SKM-1 treated with dmso at 0.1 percent for 144 hours (cell line): ENCODE measurements at regions not wholly inside any gene's neighbourhood (a gene's known extent, or its start where the extent isn't known, plus 50 kb on each side); places are given as distances from the start of the nearest gene placed in this dataset.

Source experiments
- DNase-seq: peaks from one replicate; lab custom pipeline; 2025; ENCODE audit not compliant: unreplicated experiment; lab: John Stamatoyannopoulos, UW

DNA sequence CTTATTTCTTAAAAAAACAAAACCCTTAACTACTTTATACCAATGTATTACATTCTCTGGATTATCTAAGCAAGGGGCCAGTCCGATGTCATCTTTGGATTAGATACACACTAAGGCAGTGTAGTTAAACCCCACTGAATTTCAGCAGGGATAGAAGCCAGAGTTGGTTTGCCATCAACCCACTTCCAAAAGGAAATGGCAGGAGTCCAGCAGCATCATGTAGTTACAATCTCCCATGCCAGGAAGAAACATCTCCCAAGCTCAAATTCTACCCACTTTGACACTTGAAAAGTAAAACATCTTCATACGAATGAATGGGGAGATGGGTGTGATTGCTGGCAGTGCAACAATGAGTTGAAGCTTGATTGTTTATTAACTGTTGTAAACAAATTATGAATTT lies 203.5 kb upstream of the PLXNC1 start:
- DNase-seq = no peak

DNA sequence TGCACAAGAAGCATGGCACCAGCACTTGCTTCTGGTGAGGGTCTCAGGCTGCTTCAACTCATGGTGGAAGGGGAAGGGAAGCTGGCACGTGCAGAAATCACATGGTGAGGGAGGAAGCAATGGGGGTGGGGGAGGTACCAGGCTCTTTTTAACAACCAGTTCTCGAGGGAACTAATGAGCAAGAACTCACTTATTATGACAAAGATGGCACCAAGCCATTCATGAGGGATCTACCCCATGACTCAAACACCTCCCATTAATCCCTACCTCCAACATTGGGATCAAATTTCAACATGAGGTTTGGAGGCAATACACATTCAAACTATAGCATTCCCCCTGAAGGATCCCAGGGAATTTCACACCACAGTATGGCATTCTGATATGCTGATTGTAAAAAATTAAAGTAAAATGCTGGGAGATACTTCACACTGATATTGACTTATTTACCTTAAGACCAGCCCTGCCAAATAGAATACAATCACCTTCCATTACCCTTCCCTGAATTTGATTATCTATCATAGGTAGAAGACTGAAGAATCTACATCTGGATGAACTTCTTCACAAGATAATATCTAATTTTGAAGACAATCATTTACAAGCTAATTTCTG lies 201.7 kb upstream of the PLXNC1 start:
- no peak for DNase-seq

DNA sequence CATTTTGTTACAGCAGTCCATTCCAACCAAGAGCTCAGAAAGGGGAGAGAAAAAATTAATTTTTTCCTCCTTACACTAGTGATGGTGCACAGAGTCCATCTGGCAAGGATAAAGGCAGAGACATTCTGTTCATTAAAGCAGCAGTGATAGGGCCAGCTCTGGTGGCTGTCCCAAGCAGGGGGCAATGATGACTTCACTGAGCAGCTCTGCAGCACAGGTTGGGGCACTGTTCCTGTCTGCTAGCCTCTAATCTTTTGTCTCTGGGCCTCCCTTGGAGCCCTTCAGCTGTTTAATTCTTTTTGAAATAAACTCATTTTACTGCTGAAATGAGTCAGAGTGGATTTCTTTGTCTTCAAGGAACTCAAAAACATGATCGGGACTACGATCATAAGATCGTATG lies 200.9 kb upstream of the PLXNC1 start:
- no peak for DNase-seq

DNA sequence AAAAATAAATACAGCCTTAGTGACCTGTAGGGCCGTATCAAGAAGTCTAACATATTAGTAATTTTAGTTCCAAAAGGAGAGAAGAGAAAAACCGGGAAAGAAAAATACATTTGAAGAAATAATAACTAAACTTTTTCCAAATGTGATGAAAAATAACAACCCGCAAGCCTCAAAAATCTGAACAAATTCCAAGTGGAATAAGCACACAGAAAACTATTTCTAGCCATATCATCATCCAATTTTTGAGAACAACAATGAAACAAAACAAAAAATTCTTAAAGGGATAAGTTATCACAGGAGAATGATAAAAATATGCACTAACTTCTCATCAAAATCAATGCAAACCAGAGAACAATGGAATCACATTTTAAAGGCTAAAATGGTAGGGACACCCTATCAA lies 198.1 kb upstream of the PLXNC1 start:
- DNase-seq = no peak

DNA sequence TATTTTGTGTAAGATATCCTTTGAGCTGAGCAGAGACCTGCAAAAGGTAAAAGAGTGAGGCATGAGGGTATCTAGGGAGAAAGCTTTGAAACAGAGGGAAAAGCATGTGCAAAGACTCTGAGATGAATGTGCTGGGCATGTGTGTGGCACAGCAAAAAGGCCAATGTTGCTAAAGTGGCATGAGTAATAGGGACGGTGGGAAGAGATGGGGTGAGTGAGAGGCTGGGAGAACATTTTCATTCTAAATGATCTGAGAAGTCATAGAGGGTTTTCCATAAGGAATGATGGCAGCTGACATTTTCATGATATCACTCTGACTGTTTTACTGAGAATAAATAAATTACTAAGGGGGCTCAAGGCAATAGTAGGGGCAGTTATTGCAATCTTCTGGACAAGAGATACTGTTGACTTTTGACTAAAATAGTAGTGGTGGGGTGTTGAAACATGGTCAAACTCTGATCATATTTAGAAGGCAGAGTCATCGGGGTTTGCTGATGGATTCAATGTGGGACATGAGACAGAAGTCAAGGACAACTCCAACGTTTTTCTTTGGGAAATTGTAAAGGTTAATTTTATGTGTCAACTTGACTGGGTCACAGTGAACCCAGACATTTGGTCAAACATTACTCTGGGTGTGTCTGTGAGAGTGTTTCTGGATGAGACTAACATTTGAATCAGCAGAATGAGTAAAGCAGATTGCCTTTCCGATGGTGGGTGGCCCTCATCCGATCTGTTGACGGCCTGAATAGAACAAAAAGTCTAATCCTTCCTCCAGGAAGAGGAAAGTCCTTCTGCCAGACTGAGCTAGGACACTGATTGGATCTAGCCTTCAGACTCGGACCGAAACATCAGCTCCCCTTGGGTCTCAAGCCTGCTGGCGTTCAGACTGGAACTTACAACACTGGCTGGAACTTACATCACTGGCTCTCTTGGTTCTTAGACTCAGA lies 193.9 kb upstream of the PLXNC1 start:
- DNase-seq = no peak

DNA sequence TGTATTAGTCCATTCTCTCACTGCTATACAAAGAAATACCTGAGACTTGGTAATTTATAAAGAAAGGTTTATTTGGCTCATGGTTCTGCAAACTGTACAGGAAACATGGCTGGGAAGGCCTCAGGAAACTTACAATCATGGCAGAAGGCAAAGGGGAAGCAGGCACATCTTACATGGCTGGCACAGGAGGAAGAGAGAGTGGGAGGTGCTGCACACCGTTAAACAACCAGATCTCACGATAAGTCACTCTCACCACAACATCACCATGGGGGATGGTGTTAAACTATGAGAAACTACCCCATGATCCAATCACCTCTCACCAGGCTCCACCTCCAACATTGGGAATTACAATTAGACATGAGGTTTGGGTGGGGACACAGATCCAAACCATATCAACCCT lies 191.8 kb upstream of the PLXNC1 start:
- no peak for DNase-seq

DNA sequence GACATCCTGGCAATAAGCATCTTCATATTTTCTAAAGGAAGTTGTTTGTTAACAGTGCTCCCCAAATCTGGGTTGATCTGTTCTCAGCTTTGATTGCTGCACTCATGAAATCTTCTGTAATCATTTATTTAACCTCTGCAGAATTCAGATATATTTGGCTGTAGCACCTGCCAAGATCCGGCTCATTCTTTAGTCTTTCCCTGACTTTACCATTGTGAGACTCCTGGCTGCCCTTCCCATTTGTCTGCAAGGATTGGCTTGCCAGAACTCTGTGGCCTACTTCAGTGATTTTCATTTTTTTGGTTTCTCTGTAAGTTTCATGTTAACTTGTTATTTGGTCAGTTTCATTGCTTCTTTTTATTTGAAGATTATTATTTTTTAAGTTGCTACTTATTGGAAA lies 191.2 kb upstream of the PLXNC1 start:
- DNase-seq = no peak

DNA sequence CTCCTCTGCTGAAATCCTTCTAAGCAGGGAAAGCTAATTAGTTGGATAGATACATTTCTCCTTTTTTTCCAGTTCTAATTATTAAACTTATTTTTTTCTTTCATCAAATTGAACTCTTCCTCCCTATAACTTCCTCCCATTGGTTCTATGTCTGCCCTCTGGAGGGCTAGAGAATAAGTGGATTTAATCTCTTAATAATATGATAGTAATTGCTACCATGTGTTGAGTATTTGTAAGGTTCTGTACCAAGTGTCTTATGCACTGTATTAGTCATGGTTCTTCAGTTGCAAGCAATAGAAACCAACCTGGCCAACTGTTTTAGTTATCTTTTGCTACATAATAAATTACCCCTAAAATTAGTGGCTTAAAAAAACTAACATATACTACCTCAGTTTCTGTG lies 190.5 kb upstream of the PLXNC1 start:
- DNase-seq = no peak

DNA sequence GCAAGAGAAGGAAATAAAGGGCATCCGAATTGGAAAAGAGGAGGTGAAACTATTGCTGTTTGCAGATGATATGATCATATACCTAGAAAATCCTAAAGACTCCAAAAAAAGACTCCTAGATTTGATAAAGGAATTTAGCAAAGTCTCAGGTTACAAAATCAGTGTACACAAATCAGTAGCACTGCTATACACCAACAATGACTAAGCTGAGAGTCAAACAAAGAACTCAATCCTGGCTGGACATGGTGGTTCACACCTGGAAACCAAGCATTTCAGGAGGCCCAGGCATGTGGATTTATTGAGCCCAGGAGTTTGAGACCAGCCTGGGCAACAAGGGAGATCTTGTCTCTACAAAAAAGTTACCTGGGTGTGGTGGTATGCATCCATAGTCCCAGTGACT lies 188.7 kb upstream of the PLXNC1 start:
- no peak for DNase-seq

DNA sequence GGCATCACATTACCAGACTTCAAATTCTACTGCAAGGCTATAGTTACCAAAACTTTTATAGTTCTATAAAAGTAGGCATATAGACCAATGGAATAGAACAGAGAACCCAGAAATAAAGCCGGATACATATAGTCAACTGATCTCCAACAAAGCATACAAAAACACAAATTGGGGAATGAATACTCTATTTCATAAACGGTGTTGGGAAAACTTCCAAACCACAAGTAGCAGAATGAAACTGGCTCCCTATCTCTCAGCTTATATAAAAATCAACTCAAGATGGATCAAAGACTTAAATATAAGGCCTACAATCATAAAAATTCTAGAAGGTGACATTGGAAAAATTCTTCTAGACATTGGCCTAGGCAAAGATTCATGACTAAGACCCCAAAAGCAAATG lies 187.9 kb upstream of the PLXNC1 start:
- no peak for DNase-seq

DNA sequence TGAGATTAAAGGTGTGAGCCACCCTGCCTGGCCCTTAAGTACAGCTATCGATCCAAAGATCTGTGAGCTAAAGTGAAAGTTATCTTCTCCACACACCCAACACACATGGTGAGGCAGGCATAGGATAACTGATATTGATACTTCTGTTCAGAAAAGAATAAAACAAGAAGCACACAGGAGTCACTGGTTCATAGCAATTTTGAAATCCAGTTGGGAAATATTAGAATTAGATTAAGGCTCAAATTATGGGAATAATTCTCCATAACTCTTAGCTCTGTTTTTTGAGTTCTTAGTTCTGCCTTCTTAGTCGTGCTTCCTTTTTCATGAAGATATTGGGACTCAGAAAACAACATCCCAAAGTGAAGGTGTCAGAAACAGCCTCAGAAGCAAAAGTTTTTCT lies 186.0 kb upstream of the PLXNC1 start:
- no peak for DNase-seq

DNA sequence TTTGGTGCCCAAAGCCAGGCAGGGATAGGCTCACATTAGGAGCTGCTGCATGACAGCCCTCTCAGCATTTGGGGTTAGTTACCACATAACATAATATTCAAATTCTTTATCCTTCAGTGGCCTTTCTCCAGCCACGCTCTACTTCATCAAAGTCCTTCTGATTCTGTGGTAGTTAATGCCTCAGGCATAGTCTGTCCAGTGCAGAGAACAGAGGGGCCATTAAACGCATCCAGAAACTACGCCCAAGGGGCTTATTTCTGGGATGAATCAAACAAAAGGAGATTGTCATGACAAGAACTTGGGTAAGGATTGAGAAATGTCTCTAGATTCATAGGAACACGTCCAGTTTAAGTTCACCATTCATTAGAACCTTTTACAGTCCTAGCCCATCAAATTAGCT lies 183.4 kb upstream of the PLXNC1 start:
- DNase-seq = no peak

DNA sequence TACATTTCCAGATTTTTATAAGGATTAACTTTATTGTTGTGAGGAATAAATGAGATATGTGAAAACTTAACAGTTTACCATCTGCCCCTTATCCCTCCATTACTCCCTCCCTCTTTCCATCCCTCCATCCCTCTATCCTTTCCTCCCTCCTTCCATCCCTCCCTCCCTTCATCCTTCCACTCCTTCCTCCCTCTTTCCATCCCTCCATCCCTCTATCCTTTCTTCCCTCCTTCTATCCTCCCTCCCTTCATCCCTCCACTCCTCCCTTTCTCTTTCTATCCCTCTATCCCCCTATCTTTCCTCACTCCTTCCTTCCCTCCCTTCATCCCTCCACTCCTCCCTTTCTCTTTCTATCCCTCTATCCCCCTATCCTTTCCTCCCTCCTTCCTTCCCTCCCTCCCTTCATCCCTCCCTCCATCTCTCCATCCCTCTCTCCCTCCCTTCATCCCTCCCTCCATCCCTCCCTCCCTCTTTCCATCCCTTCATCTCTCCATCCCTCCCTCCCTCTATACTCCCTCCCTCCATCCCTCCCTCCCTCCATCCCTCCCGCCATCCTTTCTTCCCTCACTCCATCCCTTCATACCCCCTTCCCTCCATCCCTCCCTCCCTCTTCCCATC lies 181.8 kb upstream of the PLXNC1 start:
- DNase-seq = no peak

DNA sequence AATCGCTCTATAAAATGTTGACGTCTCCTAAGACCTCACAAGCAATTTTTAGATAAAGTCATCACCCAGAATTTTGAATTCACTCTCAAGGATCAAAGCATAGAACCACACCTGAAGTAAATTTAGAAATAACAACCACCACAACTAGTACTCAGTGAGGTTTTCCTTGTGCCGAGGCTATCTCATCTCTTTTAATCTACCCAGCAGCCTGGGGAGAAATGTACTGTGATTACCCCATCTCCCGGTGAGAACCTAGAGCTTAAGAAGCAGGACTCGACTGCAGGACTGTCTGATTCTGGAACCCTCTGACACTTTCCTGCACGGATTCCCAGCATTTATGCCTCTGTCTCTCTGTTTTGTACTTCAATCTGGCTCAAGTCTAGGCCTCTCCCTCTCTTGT lies 180.9 kb upstream of the PLXNC1 start:
- no peak for DNase-seq

DNA sequence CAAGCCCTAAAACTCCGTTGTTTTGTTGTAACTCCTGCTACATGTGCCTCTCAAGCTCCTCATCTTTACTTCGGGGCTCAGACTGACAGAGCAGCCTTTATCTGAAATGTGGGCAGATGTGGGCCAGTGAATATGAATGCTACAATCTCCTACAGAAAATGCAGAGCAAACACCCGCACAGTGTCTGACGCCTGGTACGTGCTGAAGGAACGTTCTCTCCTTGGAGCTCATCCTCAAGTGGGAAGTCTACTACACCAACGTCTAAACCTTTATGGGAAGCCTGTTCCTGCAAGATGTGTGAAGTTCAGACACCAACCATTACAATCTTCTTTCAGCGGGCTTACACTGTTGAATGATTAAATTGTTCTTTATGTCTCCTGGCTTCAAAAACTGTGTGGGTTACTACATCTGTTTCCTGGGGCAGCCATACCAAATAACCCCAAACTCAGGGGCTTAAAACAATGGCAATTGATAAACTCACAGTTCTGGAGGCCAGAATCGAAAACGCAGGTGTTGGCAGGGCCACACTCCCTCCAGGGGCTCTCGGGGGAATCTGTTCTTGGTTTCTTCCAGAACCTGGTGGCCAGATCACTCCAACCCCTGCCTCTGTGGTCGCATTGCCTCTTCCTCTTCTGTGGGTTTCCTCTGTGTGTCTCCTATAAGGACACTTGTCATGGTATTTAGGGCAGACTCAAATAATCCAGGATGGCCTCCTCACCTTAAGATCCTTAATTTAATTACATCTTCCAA lies 179.7 kb upstream of the PLXNC1 start:
- DNase-seq = no peak

DNA sequence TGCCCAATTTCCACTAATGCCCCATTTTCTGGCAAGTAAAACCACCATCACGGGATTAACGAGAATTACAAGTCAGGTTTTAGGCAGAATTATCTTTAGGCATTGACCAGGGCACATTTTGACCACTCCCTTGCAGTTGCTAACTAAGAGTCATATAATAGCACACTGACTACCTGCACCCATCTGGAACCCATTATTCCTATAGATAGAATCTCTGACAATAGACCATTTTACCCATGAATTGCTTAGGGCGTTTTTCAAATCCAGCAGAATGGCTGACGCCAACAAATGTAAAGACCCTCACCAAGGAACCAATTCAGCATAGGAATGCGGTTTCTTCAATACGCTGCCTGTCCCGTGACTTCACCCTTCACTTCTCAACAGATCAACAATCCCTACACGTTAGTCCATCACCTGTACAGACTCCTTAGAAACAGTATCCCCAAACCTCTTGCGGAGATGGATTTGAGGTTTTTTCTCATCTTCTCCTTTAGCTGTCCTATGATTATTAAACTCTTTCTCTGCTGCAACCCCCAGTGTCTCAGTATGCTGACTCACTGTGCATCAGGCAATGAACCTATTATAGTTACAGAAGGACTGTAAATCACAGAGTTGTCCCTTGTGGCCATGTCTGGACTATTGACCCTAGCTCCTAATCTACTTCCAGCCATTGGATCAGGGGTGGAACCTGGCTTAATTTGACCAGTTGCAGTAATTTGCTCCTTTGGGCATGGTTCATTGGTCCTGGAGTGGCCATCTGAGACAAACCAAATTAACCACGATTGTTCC lies 177.3 kb upstream of the PLXNC1 start:
- DNase-seq = no peak

DNA sequence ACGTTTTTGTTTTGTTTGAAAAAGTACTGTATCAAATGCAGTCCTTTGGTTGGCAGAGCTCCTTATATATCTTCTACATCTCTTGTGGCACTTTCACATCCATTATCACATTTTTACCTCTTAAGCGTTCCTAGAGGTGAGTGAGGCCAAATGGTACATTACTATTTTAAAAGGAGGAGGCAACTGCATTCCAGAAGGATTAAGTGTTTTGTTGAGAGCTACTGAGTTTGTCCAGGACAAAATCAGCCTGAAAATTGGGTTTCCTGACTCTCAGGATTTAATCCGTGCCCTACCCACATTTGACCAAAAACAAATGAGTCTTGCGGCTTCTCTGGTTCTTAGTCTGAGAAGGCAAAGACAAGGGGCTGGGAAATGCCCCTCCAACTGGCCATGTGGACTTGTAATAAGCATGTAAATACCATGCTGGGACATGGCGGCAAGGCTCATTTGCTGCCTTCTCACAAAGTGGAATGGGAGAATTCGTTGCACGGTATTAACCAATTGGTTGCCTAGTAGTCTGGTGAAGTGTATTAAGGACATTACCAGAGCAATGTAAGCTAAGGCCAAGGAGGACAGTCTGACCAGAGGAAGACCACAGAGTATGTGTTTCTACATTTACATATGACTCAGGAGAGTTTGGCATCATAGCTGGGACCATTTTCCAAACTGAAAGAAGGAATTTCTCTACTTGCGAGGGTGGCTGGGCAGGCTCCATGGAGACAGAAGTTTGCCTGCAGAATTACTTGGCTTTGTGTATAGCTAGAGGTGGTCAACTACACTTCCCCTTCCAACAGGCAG lies 175.8 kb upstream of the PLXNC1 start:
- no peak for DNase-seq

DNA sequence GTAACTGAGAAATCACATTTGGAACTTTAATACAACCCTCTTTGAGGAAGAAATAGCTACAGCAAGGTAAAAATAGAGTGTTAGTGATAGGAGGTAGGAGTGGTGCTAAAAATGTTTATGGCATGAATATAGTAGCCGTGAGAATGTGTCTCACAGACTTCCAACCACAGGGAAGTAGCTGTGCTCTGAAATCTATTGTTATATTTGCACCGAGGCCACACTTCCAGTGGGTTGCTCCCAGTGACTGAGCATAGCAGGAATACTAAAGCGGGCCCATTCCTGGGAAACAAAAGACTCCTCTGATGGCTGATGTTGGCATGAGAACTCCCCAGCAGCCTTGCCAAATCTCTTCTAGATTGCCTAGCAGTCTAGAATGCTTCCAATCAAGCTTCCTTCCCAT lies 174.1 kb upstream of the PLXNC1 start:
- no peak for DNase-seq

DNA sequence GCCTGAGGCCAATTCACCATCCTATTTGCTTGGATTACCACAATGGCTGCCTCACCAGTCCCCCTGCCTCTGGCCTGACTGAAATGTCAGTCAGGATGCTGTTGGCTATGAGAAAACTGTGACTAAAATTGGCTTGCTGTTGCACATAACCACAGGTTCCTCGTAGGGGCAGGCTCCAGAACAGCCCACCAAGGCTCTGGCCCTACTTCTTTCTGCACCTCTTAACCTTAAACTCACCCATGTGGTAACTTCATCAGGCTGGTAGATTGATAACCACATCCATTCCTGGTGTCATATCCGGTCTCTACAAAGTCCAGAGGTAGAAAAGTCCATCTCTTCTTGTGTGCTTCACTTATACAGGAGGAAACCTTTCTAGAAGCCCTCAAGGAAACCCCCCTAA lies 172.4 kb upstream of the PLXNC1 start:
- no peak for DNase-seq

DNA sequence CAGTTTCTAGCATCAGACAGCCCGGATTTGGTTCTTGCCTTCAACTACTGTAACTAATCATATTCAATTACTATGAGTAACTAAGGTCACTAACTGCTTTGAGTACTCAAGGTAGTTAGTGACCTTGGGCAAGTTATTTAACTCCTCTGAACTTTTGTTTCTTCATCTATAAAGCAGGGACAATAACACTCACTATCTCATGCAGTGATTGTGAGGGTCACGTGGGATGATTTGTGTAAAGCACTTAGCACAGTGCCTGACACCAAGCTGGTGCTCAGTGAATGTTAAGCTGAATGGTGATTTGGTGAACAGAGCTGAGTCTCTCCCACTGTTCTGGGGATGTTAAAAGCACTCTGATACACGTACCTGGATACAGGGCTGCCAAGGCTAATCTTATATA lies 171.3 kb upstream of the PLXNC1 start:
- DNase-seq = no peak
